Mesodermal cell (in vitro differentiated cells): ENCODE measurements at regions not wholly inside any gene's neighbourhood (a gene's known extent, or its start where the extent isn't known, plus 50 kb on each side); places are given as distances from the start of the nearest gene placed in this dataset.

Experiments
- H3K27ac ChIP-seq: 2 replicates; pipeline ENCODE4 v1.7.0; 2013; ENCODE audit warnings: mild to moderate bottlenecking, low read depth, low read length, moderate library complexity; ENCODE audit not compliant: severe bottlenecking
- H3K36me3 ChIP-seq: 2 replicates; pipeline ENCODE4 v1.7.1; 2013; ENCODE audit warnings: mild to moderate bottlenecking, low read length, moderate library complexity; ENCODE audit not compliant: control insufficient read depth, insufficient read depth
- H3K4me1 ChIP-seq: one replicate; pipeline ENCODE4 v1.7.1; 2013; ENCODE audit warnings: mild to moderate bottlenecking, low read length; ENCODE audit not compliant: insufficient read depth, control insufficient read depth, poor library complexity, severe bottlenecking
- H3K4me3 ChIP-seq: 2 replicates; pipeline ENCODE4 v1.7.0; 2013; ENCODE audit warnings: low read length, control low read depth, mild to moderate bottlenecking; ENCODE audit not compliant: insufficient read depth, poor library complexity, severe bottlenecking; ENCODE audit errors: extremely low read depth
- H3K9me3 ChIP-seq: 2 replicates; pipeline ENCODE4 v1.7.1; 2013; ENCODE audit warnings: mild to moderate bottlenecking, low read length, moderate library complexity; ENCODE audit not compliant: control insufficient read depth
- WGBS, 2 experiments: methylation state at CpG; one replicate each; pipeline ENCODE4 v1.1.5; 2013; ENCODE audit warnings: missing lambda C conversion rate in 2 of 2; ENCODE audit not compliant: insufficient coverage in 2 of 2; 5-methylcytosine and 5-hydroxymethylcytosine counted together

- no peaks in the 10 kb centered on the region for H3K9me3 ChIP-seq
- peaks cover 9% of the 10 kb centered on the region for H3K4me1 ChIP-seq
- no peak overlapping the region for H3K4me3 ChIP-seq
- 100% methylated on average over 1 of the region's 5 CpGs for WGBS, 2 experiments
- no peaks in the 10 kb centered on the region for H3K36me3 ChIP-seq
- no peak overlapping the region for H3K27ac ChIP-seq
Measured at GRCh38 chr3:153069598-153070510, 92.2 kb upstream of the RAP2B start.

- Histone ChIP-seq H3K4me3 (no peak overlapping the region), H3K9me3 (no peaks in the 10 kb centered on the region), H3K4me1 (peaks cover 9% of the 10 kb centered on the region), H3K27ac (no peak overlapping the region), H3K36me3 (no peaks in the 10 kb centered on the region)
- WGBS, 2 experiments, result no CpG with 5 or more reads among the region's 1 CpG
Measured at GRCh38 chr3:153070511-153070868, 91.5 kb upstream of the RAP2B start.

- H3K4me1 ChIP-seq, result peaks cover 9% of the 10 kb centered on the region
- H3K27ac ChIP-seq, result no peak overlapping the region
- H3K36me3 ChIP-seq, result no peaks in the 10 kb centered on the region
- no peak overlapping the region for H3K4me3 ChIP-seq
- H3K9me3 ChIP-seq, result no peaks in the 10 kb centered on the region
- WGBS, 2 experiments, result 82 to 100% methylated on average over 1 to 2 of the region's 2 CpGs
Measured at GRCh38 chr3:153072382-153072781, 89.6 kb upstream of the RAP2B start.

GRCh38 chr3:153072856-153073255, 89.2 kb upstream of the RAP2B start:
- WGBS, 2 experiments, result 59% methylated on average over 3 of the region's 5 CpGs; no CpG with 5 or more reads in 1 of the 2 experiments
- Histone ChIP-seq H3K4me1 (peaks cover 9% of the 10 kb centered on the region), H3K9me3 (no peaks in the 10 kb centered on the region), H3K4me3 (no peak overlapping the region), H3K36me3 (no peaks in the 10 kb centered on the region), H3K27ac (no peak overlapping the region)

- H3K4me3 ChIP-seq, result no peak overlapping the region
- H3K9me3 ChIP-seq, result no peaks in the 10 kb centered on the region
- H3K36me3 ChIP-seq, result no peaks in the 10 kb centered on the region
- H3K27ac ChIP-seq, result no peak overlapping the region
- H3K4me1 ChIP-seq, result peaks cover 9% of the 10 kb centered on the region
- 90 to 100% methylated on average over 1 to 3 of the region's 5 CpGs for WGBS, 2 experiments
Measured at GRCh38 chr3:153073636-153074035, 88.4 kb upstream of the RAP2B start.

GRCh38 chr3:153078826-153079225, 83.2 kb upstream of the RAP2B start:
- Histone ChIP-seq H3K27ac (no peak overlapping the region), H3K4me3 (no peak overlapping the region), H3K4me1 (no peaks in the 10 kb centered on the region), H3K9me3 (no peaks in the 10 kb centered on the region), H3K36me3 (no peaks in the 10 kb centered on the region)
- 80 to 100% methylated on average over 4 of the region's 7 CpGs for WGBS, 2 experiments

GRCh38 chr3:153079386-153079785, 82.6 kb upstream of the RAP2B start:
- no peaks in the 10 kb centered on the region for H3K9me3 ChIP-seq
- no peak overlapping the region for H3K27ac ChIP-seq
- no peaks in the 10 kb centered on the region for H3K4me1 ChIP-seq
- H3K36me3 ChIP-seq, result no peaks in the 10 kb centered on the region
- H3K4me3 ChIP-seq, result no peak overlapping the region

- no peaks in the 10 kb centered on the region for H3K4me1 ChIP-seq
- no peaks in the 10 kb centered on the region for H3K36me3 ChIP-seq
- H3K4me3 ChIP-seq, result no peak overlapping the region
- 61% methylated on average over 3 of the region's 3 CpGs; no CpG with 5 or more reads in 1 of the 2 experiments for WGBS, 2 experiments
- no peaks in the 10 kb centered on the region for H3K9me3 ChIP-seq
- H3K27ac ChIP-seq, result no peak overlapping the region
Measured at GRCh38 chr3:153080778-153081240, 81.2 kb upstream of the RAP2B start.

GRCh38 chr3:153084431-153084830, 77.6 kb upstream of the RAP2B start:
- H3K4me1 ChIP-seq, result no peaks in the 10 kb centered on the region
- no peaks in the 10 kb centered on the region for H3K36me3 ChIP-seq
- H3K4me3 ChIP-seq, result no peak overlapping the region
- no peak overlapping the region for H3K27ac ChIP-seq
- WGBS, 2 experiments, result 80% methylated on average over 1 of the region's 3 CpGs; no CpG with 5 or more reads in 1 of the 2 experiments
- H3K9me3 ChIP-seq, result no peaks in the 10 kb centered on the region

- no peaks in the 10 kb centered on the region for H3K4me1 ChIP-seq
- H3K36me3 ChIP-seq, result no peaks in the 10 kb centered on the region
- 84 to 90% methylated on average over 6 to 7 of the region's 7 CpGs for WGBS, 2 experiments
- H3K27ac ChIP-seq, result no peak overlapping the region
- no peak overlapping the region for H3K4me3 ChIP-seq
- H3K9me3 ChIP-seq, result no peaks in the 10 kb centered on the region
Measured at GRCh38 chr3:153087595-153088566, 74.1 kb upstream of the RAP2B start.
